Endodermal cell (in vitro differentiated cells): ENCODE measurements at regions not wholly inside any gene's neighbourhood (a gene's known extent, or its start where the extent isn't known, plus 50 kb on each side); places are given as distances from the start of the nearest gene placed in this dataset.

ENCODE experiments used
- DNase-seq: peaks from one replicate; pipeline ENCODE4 v3.0.0-alpha.2; 2017
- H3K27ac ChIP-seq: 2 replicates; pipeline ENCODE4 v1.5.1; 2013; ENCODE audit warnings: mild to moderate bottlenecking, low read depth, low read length, moderate library complexity
- H3K27me3 ChIP-seq: 2 replicates; pipeline ENCODE4 v1.6.1; 2013; ENCODE audit warnings: mild to moderate bottlenecking, low read length, moderate library complexity; ENCODE audit not compliant: insufficient read depth, control insufficient read depth, poor library complexity, severe bottlenecking
- H3K36me3 ChIP-seq: 2 replicates; pipeline ENCODE4 v1.7.0; 2013; ENCODE audit warnings: mild to moderate bottlenecking, low read length, moderate library complexity; ENCODE audit not compliant: control insufficient read depth, insufficient read depth
- H3K4me1 ChIP-seq: one replicate; pipeline ENCODE4 v1.7.0; 2013; ENCODE audit warnings: low read length; ENCODE audit not compliant: control insufficient read depth, insufficient read depth
- H3K4me3 ChIP-seq: 2 replicates; pipeline ENCODE4 v1.5.1; 2013; ENCODE audit warnings: mild to moderate bottlenecking, low read length, moderate library complexity
- H3K9ac ChIP-seq: 2 replicates; pipeline ENCODE4 v1.6.1; 2013; ENCODE audit warnings: mild to moderate bottlenecking, low read length, moderate library complexity; ENCODE audit not compliant: poor library complexity, severe bottlenecking; ENCODE audit errors: extremely low read depth
- H3K9me3 ChIP-seq: 2 replicates; pipeline ENCODE4 v1.6.1; 2013; ENCODE audit warnings: mild to moderate bottlenecking, low read length, moderate library complexity; ENCODE audit not compliant: control insufficient read depth
- H3K27ac Mint-ChIP-seq: 2 replicates; pipeline ENCODE4 v1.8.0; 2020; ENCODE audit warnings: mixed read lengths
- H3K27me3 Mint-ChIP-seq: 2 replicates; pipeline ENCODE4 v1.8.0; 2021; ENCODE audit warnings: mild to moderate bottlenecking, mixed read lengths; ENCODE audit not compliant: insufficient read depth
- H3K36me3 Mint-ChIP-seq: 2 replicates; pipeline ENCODE4 v1.8.0; 2020; ENCODE audit warnings: low read depth, mixed read lengths
- H3K4me1 Mint-ChIP-seq: 2 replicates; pipeline ENCODE4 v1.8.0; 2020; ENCODE audit warnings: mixed read lengths
- H3K4me3 Mint-ChIP-seq: 2 replicates; pipeline ENCODE4 v1.8.0; 2020; ENCODE audit warnings: mild to moderate bottlenecking, moderate library complexity, mixed read lengths
- H3K9me3 Mint-ChIP-seq: 2 replicates; pipeline ENCODE4 v1.8.0; 2020; ENCODE audit warnings: mild to moderate bottlenecking, mixed read lengths
- WGBS, 2 experiments: methylation state at CpG; one replicate each; pipeline versions ENCODE4 v1.1.5 to v1.1.7; 2013; ENCODE audit warnings: missing lambda C conversion rate in 2 of 2, mixed read lengths in 1 of 2; ENCODE audit not compliant: insufficient coverage in 1 of 2, insufficient read length in 1 of 2; 5-methylcytosine and 5-hydroxymethylcytosine counted together
- TF ChIP-seq, protein P1 (sequence below): fragments of 200-600 bp; sonication (generic); conservative IDR thresholded peaks from 2 replicates; pipeline ENCODE4 v1.5.0; 2021; ENCODE audit warnings: antibody characterized with exemption, mild to moderate bottlenecking

DNA sequence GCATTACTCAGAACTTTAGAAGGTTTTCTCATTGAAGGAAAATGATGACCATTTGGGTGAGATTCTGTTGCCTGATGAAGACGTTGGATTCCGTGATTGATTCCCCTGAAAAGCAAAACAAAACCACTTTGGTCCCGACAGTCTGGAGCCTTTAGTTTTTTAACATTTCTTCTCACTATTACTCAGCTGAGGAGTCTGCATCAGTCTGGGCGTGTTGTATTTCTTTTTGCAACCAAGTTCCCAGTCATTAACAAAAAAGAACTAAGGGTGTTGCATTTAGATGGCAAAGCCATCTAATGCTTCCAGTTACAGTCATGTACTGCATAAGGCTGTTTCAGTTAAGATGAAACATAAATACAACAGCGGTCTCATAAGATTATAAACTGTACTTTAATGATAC lies 343.1 kb upstream of the CDH2 start:
- Mint-ChIP-seq H3K9me3 (peaks cover 3% of the 10 kb centered on the region), H3K27ac (no peak overlapping the region), H3K27me3 (no peaks in the 10 kb centered on the region), H3K36me3 (no peaks in the 10 kb centered on the region), H3K4me1 (peaks cover 5% of the 10 kb centered on the region), H3K4me3 (no peak overlapping the region)
- 95 to 100% methylated on average over 4 to 5 of the region's 5 CpGs for WGBS, 2 experiments
- no peaks in the 10 kb centered on the region for H3K27me3 ChIP-seq
- H3K9me3 ChIP-seq, result no peaks in the 10 kb centered on the region
- no peaks in the 10 kb centered on the region for H3K36me3 ChIP-seq
- H3K4me3 ChIP-seq, result no peak overlapping the region
- no peaks in the 10 kb centered on the region for H3K4me1 ChIP-seq
- H3K27ac ChIP-seq, result no peak overlapping the region
- DNase-seq, result no peak
- TF ChIP-seq, protein P1, sequence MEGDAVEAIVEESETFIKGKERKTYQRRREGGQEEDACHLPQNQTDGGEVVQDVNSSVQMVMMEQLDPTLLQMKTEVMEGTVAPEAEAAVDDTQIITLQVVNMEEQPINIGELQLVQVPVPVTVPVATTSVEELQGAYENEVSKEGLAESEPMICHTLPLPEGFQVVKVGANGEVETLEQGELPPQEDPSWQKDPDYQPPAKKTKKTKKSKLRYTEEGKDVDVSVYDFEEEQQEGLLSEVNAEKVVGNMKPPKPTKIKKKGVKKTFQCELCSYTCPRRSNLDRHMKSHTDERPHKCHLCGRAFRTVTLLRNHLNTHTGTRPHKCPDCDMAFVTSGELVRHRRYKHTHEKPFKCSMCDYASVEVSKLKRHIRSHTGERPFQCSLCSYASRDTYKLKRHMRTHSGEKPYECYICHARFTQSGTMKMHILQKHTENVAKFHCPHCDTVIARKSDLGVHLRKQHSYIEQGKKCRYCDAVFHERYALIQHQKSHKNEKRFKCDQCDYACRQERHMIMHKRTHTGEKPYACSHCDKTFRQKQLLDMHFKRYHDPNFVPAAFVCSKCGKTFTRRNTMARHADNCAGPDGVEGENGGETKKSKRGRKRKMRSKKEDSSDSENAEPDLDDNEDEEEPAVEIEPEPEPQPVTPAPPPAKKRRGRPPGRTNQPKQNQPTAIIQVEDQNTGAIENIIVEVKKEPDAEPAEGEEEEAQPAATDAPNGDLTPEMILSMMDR, result no peak
- H3K9ac ChIP-seq, result no peak overlapping the region

DNA sequence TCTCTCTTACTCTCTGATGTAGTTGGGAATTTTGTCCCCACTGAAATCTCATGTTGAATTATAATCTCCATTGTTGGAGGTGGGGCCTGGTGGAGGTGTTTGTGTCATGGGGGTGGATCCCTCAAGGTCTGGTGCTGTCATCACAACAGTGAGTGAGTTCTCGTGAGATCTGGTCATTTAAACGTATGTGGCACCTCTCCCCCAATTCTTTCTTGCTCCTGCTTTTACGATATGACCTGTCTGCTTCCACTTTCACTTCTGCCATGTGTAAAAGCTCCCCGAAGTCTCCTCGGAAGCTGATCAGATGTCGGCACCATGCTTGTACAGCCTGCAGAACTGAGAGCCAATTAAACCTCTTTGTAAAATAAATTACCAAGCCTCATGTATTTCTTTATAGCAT lies 337.8 kb upstream of the CDH2 start:
- H3K36me3 Mint-ChIP-seq, result no peaks in the 10 kb centered on the region
- no peak overlapping the region for H3K27ac Mint-ChIP-seq
- H3K27me3 Mint-ChIP-seq, result no peaks in the 10 kb centered on the region
- Histone ChIP-seq H3K4me1 (no peaks in the 10 kb centered on the region), H3K36me3 (no peaks in the 10 kb centered on the region), H3K4me3 (no peak overlapping the region), H3K27ac (no peak overlapping the region), H3K9ac (no peak overlapping the region), H3K9me3 (no peaks in the 10 kb centered on the region), H3K27me3 (no peaks in the 10 kb centered on the region)
- no peak overlapping the region for H3K4me3 Mint-ChIP-seq
- no peaks in the 10 kb centered on the region for H3K9me3 Mint-ChIP-seq
- WGBS, 2 experiments, result 91 to 95% methylated on average over 6 of the region's 6 CpGs
- DNase-seq, result no peak
- H3K4me1 Mint-ChIP-seq, result no peaks in the 10 kb centered on the region
- TF ChIP-seq, protein P1, result no peak

DNA sequence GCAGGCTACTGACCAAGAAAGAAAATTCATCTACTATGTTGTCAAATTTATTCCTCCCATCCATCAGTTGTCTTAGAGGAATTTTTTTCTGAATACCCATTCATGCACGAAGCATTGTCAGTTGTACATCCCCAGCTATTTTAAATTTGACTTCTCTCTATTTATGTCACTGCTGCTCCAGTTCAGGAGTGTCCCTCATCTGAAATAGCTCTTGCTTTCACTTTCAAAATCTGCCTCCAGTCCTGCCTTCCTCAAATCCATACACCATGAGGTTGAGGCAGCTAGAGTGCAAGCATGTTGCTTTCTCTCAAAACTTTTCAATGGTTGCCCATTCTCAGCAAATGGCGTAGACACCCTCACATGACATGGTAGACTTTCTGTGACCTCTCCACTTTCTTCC lies 335.4 kb upstream of the CDH2 start:
- WGBS, 2 experiments, result 82 to 88% methylated on average over 2 of the region's 2 CpGs
- H3K4me3 ChIP-seq, result no peak overlapping the region
- no peaks in the 10 kb centered on the region for H3K27me3 Mint-ChIP-seq
- H3K4me3 Mint-ChIP-seq, result no peak overlapping the region
- H3K27me3 ChIP-seq, result no peaks in the 10 kb centered on the region
- no peaks in the 10 kb centered on the region for H3K9me3 ChIP-seq
- H3K27ac ChIP-seq, result no peak overlapping the region
- no peaks in the 10 kb centered on the region for H3K4me1 Mint-ChIP-seq
- no peaks in the 10 kb centered on the region for H3K36me3 ChIP-seq
- TF ChIP-seq, protein P1, result no peak
- no peak overlapping the region for H3K9ac ChIP-seq
- no peaks in the 10 kb centered on the region for H3K4me1 ChIP-seq
- no peaks in the 10 kb centered on the region for H3K9me3 Mint-ChIP-seq
- no peak overlapping the region for H3K27ac Mint-ChIP-seq
- no peak for DNase-seq
- H3K36me3 Mint-ChIP-seq, result no peaks in the 10 kb centered on the region
